SK-N-MC (cell line): ENCODE measurements at regions not wholly inside any gene's neighbourhood (a gene's known extent, or its start where the extent isn't known, plus 50 kb on each side); places are given as distances from the start of the nearest gene placed in this dataset.

Source experiments
- EZH2 ChIP-seq: fragments of 200-600 bp; sonication (generic); IDR thresholded peaks from one replicate; pipeline ENCODE4 v1.6.1; 2017; ENCODE audit warnings: antibody characterized with exemption
- POLR2AphosphoS5 ChIP-seq: IDR thresholded peaks from 2 replicates; pipeline ENCODE4 v1.6.1; 2012; ENCODE audit warnings: mild to moderate bottlenecking, low read depth, low read length, borderline replicate concordance

DNA sequence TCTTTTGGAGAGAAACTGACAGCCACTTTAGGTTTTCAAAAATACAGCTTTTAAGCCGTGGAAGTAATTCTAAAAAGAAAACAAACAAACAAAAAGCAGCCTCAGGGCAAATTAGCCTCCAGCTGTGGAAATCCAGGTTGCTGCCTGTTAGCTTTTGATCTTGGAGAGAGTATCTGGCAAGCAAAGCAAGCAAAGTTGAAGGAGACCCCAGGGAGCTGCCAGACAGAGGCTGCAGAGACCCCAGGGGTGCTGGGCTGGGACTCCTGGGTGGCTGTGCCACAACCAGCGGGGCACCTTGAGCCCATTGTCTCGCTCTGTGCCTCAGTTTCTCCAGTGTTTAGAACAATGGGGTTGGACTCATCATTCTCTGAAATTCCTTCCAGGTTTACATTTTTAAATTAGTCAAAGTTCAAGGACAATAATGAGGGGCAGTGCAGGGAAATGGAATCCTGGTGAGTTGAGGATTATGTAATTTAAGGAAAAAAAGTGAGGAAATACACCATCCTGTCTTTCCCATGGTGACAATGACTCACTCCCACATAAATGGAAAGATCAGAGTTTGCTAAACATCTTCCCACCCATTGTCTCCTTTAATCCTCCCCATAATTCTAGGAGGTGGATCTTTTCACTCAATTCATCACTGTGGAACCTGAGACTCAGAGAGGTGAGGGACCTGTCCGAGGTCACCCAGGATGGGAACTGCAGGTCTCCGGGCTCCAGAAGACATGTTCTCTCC is 480.5 kb downstream of the MATN1 start:
- TF ChIP-seq EZH2: no peak
- no peak for TF ChIP-seq POLR2AphosphoS5
